NCI-H748 treated with DMSO at 0.1 percent for 48 hours (cell line): ENCODE measurements at regions not wholly inside any gene's neighbourhood (a gene's known extent, or its start where the extent isn't known, plus 50 kb on each side); places are given as distances from the start of the nearest gene placed in this dataset.
"Not testable (repeated sequence)": the region's sequence is repeated elsewhere in the genome, so short reads cannot be mapped to it uniquely, and the experiment has no call there.

Experiments
- DNase-seq: peaks from one replicate; lab custom pipeline; 2025; lab: John Stamatoyannopoulos, UW

DNA sequence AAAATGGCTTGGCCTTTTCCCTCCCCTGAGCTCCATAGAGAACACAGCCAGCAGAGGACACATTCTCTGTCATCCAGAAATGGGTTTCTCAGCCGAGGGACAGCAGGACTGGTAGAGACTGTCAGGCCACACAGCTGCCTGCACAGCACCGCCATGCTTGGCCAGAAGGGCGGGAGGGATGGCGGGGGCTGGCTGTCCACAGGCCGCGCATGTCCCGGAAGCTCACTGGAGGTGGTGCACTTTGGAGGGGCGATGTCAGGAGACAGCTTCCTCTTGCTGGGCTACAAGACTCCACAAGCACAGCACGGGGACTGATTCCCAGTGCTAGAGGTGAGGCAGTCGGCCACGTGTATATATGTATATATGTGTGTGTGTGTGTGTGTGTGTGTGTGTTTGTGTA, 125.3 kb downstream of the GOLGA6L4 start:
- not testable (repeated sequence) for DNase-seq

DNA sequence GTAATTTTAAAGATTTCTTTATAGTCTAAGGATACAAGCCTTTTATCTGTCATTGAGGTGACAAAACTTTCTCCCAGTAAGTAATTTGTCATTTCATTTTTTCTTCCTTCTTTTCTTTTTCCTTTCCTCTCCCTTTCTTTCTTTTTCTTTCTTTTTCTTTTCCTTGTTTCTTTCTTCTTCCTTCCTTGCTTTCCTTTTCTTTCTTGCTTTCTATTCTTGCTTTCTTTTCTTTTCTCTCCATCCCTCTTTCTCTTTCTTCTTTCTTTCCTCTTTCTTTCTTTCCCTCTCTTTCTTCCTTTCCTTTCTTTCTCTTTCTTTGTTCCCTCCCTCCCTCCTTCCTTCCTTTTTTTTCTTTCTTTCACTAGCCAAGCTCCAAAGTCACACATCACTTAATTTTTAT, 148.8 kb downstream of the GOLGA6L4 start:
- not testable (repeated sequence) for DNase-seq

- no peak for DNase-seq
Observed at GRCh38 chr15:84387086-84387485, 151.5 kb downstream of the GOLGA6L4 start.

DNA sequence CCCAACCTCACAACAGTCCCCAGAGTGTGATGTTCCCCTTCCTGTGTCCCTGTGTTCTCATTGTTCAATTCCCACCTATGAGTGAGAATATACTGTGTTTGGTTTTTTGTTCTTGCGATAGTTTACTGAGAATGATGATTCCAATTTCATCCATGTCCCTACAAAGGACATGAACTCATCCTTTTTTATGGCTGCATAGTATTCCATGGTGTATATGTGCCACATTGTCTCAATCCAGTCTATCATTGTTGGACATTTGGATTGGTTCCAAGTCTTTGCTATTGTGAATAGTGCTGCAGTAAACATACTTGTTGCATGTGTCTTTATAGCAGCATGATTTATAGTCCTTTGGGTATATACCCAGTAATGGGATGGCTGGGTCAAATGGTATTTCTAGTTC, 152.6 kb downstream of the GOLGA6L4 start:
- not testable (repeated sequence) for DNase-seq

DNA sequence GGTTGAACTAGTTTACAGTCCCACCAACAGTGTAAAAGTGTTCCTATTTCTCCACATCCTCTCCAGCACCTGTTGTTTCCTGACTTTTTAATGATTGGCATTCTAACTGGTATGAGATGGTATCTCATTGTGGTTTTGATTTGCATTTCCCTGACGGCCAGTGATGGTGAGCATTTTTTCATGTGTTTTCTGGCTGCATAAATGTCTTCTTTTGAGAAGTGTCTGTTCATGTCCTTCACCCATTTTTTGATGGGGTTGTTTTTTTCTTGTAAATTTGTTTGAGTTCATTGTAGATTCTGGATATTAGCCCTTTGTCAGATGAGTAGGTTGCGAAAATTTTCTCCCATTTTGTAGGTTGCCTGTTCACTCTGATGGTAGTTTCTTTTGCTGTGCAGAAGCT, 153.1 kb downstream of the GOLGA6L4 start:
- DNase-seq: not testable (repeated sequence)

DNA sequence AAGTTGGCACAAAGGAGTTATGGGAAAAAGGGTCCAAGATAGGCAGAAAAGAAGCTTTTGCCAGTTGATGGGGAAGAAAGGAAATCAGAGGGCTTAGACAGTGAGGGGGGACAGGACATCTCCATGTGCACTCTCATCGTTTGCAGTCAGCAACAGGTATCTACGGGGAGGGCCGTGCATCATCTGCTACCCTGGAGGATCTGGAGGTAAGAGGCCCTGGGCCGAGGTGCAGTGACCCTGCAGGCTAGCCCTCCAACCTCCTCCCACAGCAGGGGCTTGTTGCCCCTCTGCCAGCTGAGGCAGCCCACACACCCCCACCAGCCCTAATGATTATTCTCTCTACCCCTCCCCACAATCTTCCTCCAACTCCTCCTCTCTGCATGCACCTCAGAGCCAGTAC, 154.8 kb downstream of the GOLGA6L4 start:
- not testable (repeated sequence) for DNase-seq

GRCh38 chr15:84391191-84391590, 155.6 kb downstream of the GOLGA6L4 start:
- no peak for DNase-seq

DNA sequence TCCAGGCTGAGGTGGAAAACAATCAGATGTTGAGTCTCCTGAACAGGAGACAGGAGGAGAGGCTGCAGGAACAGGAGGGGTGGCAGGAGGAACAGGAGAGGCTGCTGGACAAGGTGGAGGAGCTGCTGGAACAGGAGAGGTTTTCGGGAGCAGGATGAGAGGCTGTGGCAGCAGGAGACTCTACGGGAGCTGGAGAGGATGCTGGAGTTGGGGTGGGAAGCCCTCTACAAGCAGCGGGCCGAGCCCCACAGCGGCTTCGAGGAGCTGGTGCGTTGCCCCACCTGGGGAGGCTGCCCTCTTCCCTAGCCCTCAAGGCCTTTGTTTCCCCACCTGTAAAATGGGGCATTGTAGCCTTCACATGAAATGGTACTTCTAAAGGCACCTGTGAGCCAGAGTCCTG, 156.4 kb downstream of the GOLGA6L4 start:
- DNase-seq: not testable (repeated sequence)

DNA sequence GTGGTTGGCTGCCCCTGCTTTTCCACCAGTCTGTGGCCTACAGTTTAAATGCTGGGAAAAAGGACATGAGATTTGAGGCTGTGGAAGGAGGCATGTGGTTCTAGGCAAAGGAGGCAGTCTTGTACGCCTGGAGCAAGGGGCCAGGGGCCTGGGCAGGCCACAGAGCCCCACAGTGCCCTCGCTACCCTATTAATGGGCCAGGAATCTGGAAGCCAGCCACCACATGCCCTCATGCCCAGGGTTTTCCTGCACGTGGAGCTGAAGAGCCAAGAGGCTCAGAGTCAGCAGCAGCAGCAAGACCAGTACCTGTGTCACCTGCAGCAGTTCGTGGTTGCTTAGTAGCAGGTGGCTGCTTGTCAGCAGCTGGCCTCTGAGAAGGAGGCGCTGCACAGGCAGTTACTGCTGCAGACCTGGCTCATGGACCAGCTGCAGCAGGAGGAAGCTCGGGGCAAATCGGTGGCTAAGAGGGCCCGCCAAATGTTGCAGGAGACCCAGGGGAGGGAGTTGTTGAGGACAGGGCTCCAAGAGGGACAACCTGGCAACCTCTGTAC, 157.9 kb downstream of the GOLGA6L4 start:
- peak; percentile 1 for DNase-seq

GRCh38 chr15:84393966-84394365, 158.4 kb downstream of the GOLGA6L4 start:
- DNase-seq: not testable (repeated sequence)

DNA sequence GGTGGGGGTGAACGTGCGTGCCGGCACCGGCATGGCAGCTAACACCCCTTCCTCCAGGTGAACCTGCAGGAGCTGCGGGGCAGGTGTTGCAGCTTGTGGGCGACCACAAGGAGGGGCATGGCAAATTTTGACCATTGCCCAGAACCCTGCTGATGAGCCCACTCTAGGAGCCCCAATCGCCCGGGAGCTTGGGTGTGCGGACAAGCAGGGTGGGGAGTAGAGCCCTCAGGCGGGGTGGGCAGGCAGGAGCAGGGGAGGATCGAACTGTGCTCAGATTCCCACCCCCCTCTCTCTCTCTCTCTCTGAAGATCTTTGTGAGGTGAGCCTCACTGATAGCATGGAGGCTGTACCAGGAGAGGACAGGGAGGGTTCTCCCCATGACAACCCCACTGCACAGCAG, 159.8 kb downstream of the GOLGA6L4 start:
- not testable (repeated sequence) for DNase-seq

GRCh38 chr15:84395881-84396280, 160.3 kb downstream of the GOLGA6L4 start:
- DNase-seq: not testable (repeated sequence)

GRCh38 chr15:84397066-84397465, 161.5 kb downstream of the GOLGA6L4 start:
- DNase-seq: not testable (repeated sequence)

- DNase-seq: not testable (repeated sequence)
Observed at GRCh38 chr15:84398087-84398486, 162.5 kb downstream of the GOLGA6L4 start.

DNA sequence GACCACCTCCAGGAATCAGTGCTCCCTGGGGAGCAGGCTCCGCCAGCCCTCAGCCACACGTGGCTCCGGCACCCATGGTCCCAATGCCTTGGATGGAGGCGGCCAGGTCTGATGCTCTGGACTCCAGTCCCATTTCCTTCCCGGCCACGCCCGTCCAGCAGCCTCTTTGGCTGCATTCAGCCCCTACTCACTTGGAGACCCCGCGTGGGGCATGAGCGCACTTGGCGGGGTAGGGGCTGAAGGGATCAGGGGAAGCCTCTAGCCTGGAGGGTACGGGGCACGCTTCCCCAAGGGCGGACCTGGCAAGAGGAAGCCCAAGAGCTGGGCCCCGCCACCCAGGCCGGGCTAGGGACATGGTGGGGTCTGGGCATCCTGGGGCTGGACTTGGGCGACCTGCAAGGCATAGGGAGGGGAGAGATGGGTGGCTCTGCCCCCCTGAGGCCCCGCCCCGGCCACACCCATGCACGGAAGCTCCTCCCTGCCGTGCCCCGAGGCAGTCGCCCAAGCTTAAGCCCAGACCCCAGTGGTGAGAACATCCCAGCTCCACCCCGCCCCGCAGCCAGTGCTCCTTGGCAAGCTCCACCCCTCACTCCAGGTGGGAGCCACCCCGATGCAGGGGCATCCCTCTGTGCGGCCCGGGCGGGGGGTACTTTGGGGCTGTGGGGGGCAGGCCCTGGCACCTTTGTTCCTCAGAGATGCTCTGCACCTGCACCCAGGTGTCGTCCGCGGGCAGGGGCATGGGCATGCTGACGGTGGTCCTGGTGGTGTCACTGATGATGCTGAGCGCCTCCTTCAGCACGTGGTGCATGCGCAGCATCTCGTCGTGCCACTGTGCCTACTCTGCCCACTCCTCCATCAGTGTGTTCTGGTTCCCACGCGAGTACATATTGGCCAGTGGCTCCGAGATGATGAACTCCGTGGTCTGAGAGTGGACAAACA, 163.5 kb downstream of the GOLGA6L4 start:
- DNase-seq: no peak

- DNase-seq: no peak
Observed at GRCh38 chr15:84400017-84400740, 164.6 kb downstream of the GOLGA6L4 start.

DNA sequence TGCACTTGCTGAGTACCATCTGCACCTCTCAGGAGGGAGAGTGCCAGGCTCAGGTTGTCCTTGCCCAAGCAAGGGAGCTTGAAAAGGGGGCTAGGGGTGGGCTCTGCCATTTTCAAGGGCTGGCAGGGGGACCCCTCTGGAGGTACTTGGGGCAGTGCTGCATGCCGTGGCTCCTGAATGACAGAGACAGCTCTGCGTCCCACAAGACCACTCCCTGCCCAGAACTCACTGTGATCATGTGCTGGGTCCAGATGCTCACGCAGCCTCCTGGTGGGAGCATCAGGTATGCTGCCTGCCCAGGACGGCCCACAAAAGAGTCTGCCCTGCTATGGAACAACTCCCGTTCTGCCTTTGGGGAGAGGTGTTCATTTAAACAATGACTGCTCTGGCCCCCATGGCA, 165.2 kb downstream of the GOLGA6L4 start:
- DNase-seq: no peak

DNA sequence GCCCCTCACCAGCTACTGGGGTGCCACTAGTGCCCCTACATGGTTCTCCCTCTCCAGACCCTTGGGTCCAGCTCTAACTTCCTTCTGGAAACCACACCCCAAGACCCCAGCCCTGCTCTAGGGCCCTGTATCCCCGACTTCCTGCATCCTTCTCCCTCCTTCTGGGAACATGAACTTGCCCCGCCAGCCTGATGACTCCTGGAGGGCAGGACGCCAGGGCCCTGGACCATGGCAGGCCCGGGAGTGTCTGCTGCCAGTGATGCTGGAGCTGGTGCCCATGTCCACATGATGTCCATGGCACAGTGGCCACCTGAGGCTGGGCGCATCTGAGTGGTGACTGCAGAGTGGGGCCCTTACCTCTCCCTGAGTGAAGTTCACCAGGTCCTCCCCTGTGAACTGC, 165.9 kb downstream of the GOLGA6L4 start:
- DNase-seq: not testable (repeated sequence)

GRCh38 chr15:84401891-84402840, 166.6 kb downstream of the GOLGA6L4 start:
- not testable (repeated sequence) for DNase-seq

DNA sequence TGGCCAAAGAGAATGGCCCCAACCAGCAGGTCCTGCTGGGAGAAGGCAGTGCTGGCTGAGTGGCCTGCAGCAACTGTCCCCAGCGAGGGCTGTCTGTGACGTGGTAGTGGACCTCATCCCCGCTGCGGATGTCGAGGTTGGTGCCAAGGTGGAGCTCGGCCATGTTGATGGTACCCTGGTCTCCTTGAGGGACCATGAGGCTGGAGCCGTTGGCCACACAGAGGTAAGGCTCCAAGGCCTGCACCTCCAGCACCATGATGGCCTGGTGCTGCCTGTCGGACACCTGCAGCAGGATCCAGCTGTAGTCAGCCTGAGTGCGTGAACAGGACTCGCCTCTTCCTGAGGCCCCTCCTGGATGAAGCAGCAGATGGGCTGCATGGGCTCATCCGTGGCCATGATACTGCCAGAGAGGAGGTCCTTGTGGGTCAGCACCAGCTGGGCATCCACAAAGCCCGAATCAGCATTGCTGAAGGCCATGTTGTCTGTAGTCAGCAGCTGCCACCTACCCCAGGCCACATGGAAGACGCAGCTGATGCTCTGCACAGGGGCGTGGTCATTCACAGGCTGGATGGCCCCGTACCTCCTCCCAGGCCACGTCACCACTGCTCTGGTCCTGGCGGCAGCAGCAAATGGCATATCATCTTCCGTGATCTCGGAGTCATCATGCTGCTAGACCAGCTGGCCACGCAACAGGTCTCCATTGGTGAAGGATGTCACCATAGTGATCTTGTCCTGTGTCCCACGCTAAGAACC, 167.5 kb downstream of the GOLGA6L4 start:
- DNase-seq: no peak

GRCh38 chr15:84409357-84409756, 173.8 kb downstream of the GOLGA6L4 start:
- not testable (repeated sequence) for DNase-seq
